Cardiac muscle cell (in vitro differentiated cells and primary cell): ENCODE measurements at regions not wholly inside any gene's neighbourhood (a gene's known extent, or its start where the extent isn't known, plus 50 kb on each side); places are given as distances from the start of the nearest gene placed in this dataset.

ENCODE experiments used
- DNase-seq, 2 donors: peaks; one replicate each; pipeline versions ENCODE4 v3.0.0 to v3.0.0-alpha.2; 2010 to 2017; ENCODE audit warnings: low read depth in 1 of 2, low spot score in 1 of 2
- H3K27ac ChIP-seq: fragments of 200-600 bp; sonication (generic); 2 replicates; pipeline ENCODE4 v1.5.1; 2016
- H3K27me3 ChIP-seq: fragments of 200-600 bp; sonication (generic); 2 replicates; pipeline ENCODE4 v1.6.0; 2016; ENCODE audit warnings: control low read depth
- H3K36me3 ChIP-seq: fragments of 200-600 bp; sonication (generic); 2 replicates; pipeline ENCODE4 v1.5.1; 2016; ENCODE audit warnings: control low read depth
- H3K4me1 ChIP-seq: fragments of 200-600 bp; sonication (generic); 2 replicates; pipeline ENCODE4 v1.8.1; 2017; ENCODE audit warnings: low read depth, mild to moderate bottlenecking, mixed run types
- H3K4me3 ChIP-seq: fragments of 200-600 bp; sonication (generic); 2 replicates; pipeline ENCODE4 v1.5.1; 2016; ENCODE audit warnings: mild to moderate bottlenecking
- H3K9me3 ChIP-seq: fragments of 200-600 bp; sonication (generic); 2 replicates; pipeline ENCODE4 v1.5.1; 2017; ENCODE audit warnings: low read depth, mild to moderate bottlenecking, control low read depth
- CTCF ChIP-seq: IDR thresholded peaks from 2 replicates; pipeline ENCODE4 v1.5.1; 2012; ENCODE audit warnings: low read depth, mild to moderate bottlenecking, low read length

DNA sequence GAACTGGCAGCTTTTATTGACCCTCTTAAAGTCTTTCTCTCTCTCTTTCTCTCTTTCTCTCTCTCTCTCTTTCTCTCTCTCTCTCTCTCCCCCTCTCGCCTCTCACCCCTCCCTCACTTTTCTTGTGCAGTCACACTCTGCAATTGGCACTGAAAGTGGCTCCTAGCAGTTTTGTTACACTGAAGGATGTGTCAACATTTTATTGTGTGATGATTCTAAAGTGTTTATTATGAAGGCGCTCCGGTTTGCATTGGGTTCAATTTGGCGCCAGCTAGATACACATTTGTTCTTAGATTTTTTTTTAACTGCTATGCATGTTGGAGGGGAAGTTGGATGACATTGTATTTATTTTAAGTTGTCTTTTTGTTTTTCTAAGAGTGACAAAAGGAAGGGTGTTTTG lies 64.0 kb upstream of the CHRM3 start:
- Histone ChIP-seq H3K36me3 (no peaks in the 10 kb centered on the region), H3K4me3 (no peak overlapping the region), H3K4me1 (no peaks in the 10 kb centered on the region), H3K27me3 (no peaks in the 10 kb centered on the region), H3K9me3 (no peaks in the 10 kb centered on the region), H3K27ac (no peak overlapping the region)
- no peak for DNase-seq
- TF ChIP-seq CTCF: no peak

- no peak overlapping the region for H3K27ac ChIP-seq
- TF ChIP-seq CTCF: no peak
- no peak overlapping the region for H3K4me3 ChIP-seq
- H3K36me3 ChIP-seq: no peaks in the 10 kb centered on the region
- H3K9me3 ChIP-seq: no peaks in the 10 kb centered on the region
- H3K4me1 ChIP-seq: no peaks in the 10 kb centered on the region
- H3K27me3 ChIP-seq: no peaks in the 10 kb centered on the region
- no peak for DNase-seq
These were observed 64.5 kb upstream of the CHRM3 start for GRCh38 chr1:239321877-239322276.

GRCh38 chr1:239317948-239318347 lies 68.4 kb upstream of the CHRM3 start:
- H3K27me3 ChIP-seq: no peaks in the 10 kb centered on the region
- H3K9me3 ChIP-seq: no peaks in the 10 kb centered on the region
- DNase-seq: no peak
- H3K4me3 ChIP-seq: no peak overlapping the region
- H3K36me3 ChIP-seq: no peaks in the 10 kb centered on the region
- H3K4me1 ChIP-seq: no peaks in the 10 kb centered on the region
- no peak for TF ChIP-seq CTCF
- no peak overlapping the region for H3K27ac ChIP-seq

- DNase-seq: no peak
- no peaks in the 10 kb centered on the region for H3K4me1 ChIP-seq
These were observed 70.6 kb upstream of the CHRM3 start for GRCh38 chr1:239315631-239316217.

DNA sequence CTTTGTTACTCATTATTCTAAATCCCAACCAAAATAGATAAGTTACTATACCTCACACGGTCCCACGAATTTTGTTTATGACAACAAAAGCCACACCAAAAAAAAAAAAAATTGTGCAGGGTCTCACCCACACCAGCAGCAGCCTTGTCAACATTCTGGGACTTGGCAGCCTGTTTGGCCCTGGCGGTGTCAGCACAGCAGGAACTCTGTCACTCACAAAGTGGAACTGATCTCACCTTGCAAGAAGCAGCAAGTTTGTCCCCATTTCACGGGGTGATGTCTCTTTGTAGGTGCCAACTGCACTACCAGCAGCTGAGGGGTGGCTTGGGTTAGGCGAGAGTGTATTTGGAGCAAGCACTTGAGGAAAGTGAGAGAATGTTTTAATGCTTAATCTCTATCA lies 75.0 kb upstream of the CHRM3 start:
- Histone ChIP-seq H3K4me1 (no peaks in the 10 kb centered on the region), H3K4me3 (no peak overlapping the region), H3K27me3 (no peaks in the 10 kb centered on the region), H3K9me3 (no peaks in the 10 kb centered on the region), H3K27ac (no peak overlapping the region), H3K36me3 (no peaks in the 10 kb centered on the region)
- no peak for TF ChIP-seq CTCF
- no peak for DNase-seq

More at GRCh38 chr1:239315631-239316217, 70.6 kb upstream of the CHRM3 start:
- TF ChIP-seq CTCF: no peak
- H3K27ac ChIP-seq: no peak overlapping the region
- H3K27me3 ChIP-seq: no peaks in the 10 kb centered on the region
- H3K9me3 ChIP-seq: no peaks in the 10 kb centered on the region
- no peak overlapping the region for H3K4me3 ChIP-seq
- no peaks in the 10 kb centered on the region for H3K36me3 ChIP-seq
